Testis (tissue), 2 donors: ENCODE measurements at regions not wholly inside any gene's neighbourhood (a gene's known extent, or its start where the extent isn't known, plus 50 kb on each side); places are given as distances from the start of the nearest gene placed in this dataset.

ENCODE experiments used
- CTCF ChIP-seq, 3 experiments: fragments of 450-650 bp in 2 of 3; fragments of 200-600 bp in 1 of 3; sonication (generic) in 1 of 3; IDR thresholded peaks; one replicate each; pipeline ENCODE4 v1.5.1; 2016 to 2019; ENCODE audit warnings: antibody characterized with exemption in 3 of 3, mild to moderate bottlenecking in 2 of 3, moderate library complexity in 1 of 3
- POLR2A ChIP-seq: fragments of 450-650 bp; IDR thresholded peaks from one replicate; pipeline ENCODE4 v1.6.1; 2017; ENCODE audit warnings: antibody characterized with exemption, mild to moderate bottlenecking, moderate library complexity

GRCh38 chr13:83272076-83272475 lies 610.2 kb downstream of the SLITRK1 start:
- TF ChIP-seq CTCF (IDR thresholded peaks at IDR 0.05) (no peak), POLR2A (no peak)
